Naive thymus-derived CD4-positive, alpha-beta T cell (primary cell): ENCODE measurements at regions not wholly inside any gene's neighbourhood (a gene's known extent, or its start where the extent isn't known, plus 50 kb on each side); places are given as distances from the start of the nearest gene placed in this dataset.

ENCODE experiments used
- ATAC-seq: fragments of 150-1000 bp; cut with Tn5 transposase; 2 replicates; pipeline ENCODE4 v1.10.0; 2021; ENCODE audit warnings: mild to moderate bottlenecking, moderate library complexity
- CTCF ChIA-PET: fragments of 350-600 bp; sonication (Branson Sonifier 250); formaldehyde crosslinking; loops from one replicate; lab custom pipeline; 2021; ENCODE audit warnings: antibody characterized with exemption; lab: Charles Lee
- POLR2A ChIA-PET: fragments of 350-600 bp; sonication (Branson Sonifier 250); formaldehyde crosslinking; loops from one replicate; lab custom pipeline; 2021; ENCODE audit warnings: antibody characterized with exemption, inconsistent platforms; lab: Charles Lee
- DNase-seq, 9 donors: peaks; one replicate each; pipeline versions ENCODE4 v3.0.0 to v3.0.0-alpha.2; 2020 to 2022; ENCODE audit warnings: mixed read lengths in 1 of 9
- H3K27ac ChIP-seq: one replicate; pipeline ENCODE4 v1.7.0; 2013; ENCODE audit warnings: mild to moderate bottlenecking, low read depth, low read length, moderate library complexity
- H3K27me3 ChIP-seq, 2 donors: one replicate each; pipeline ENCODE4 v1.7.0; 2013; ENCODE audit warnings: low read length in 2 of 2, mild to moderate bottlenecking in 2 of 2, moderate library complexity in 2 of 2; ENCODE audit not compliant: control insufficient read depth in 2 of 2, insufficient read depth in 2 of 2
- H3K36me3 ChIP-seq, 3 experiments: 1 replicate in 2 of 3; 2 replicates in 1 of 3; pipeline ENCODE4 v1.7.0; 2013; ENCODE audit warnings: low read length in 3 of 3, mild to moderate bottlenecking in 3 of 3, moderate library complexity in 1 of 3; ENCODE audit not compliant: insufficient read depth in 3 of 3, control insufficient read depth in 2 of 3
- H3K4me1 ChIP-seq, 2 donors: one replicate each; pipeline ENCODE4 v1.7.0; 2013; ENCODE audit warnings: low read length in 2 of 2, mild to moderate bottlenecking in 2 of 2, moderate library complexity in 1 of 2; ENCODE audit not compliant: control insufficient read depth in 2 of 2, insufficient read depth in 2 of 2
- H3K4me3 ChIP-seq: 2 replicates; pipeline ENCODE4 v1.7.0; 2013; ENCODE audit warnings: mild to moderate bottlenecking, low read length
- H3K9me3 ChIP-seq, 3 experiments: 1 replicate in 2 of 3; 2 replicates in 1 of 3; pipeline ENCODE4 v1.7.0; 2013; ENCODE audit warnings: low read length in 3 of 3; ENCODE audit not compliant: control insufficient read depth in 2 of 3
- H3K27ac Mint-ChIP-seq, 9 donors: one replicate each; pipeline ENCODE4 v1.8.0; 2020 to 2022; ENCODE audit warnings: mixed read lengths in 9 of 9, mild to moderate bottlenecking in 8 of 9, moderate library complexity in 5 of 9, inconsistent platforms in 2 of 9
- H3K27me3 Mint-ChIP-seq, 5 donors: one replicate each; pipeline ENCODE4 v1.8.0; 2021 to 2022; ENCODE audit warnings: mixed read lengths in 5 of 5, mild to moderate bottlenecking in 1 of 5
- H3K36me3 Mint-ChIP-seq, 5 donors: one replicate each; pipeline ENCODE4 v1.8.0; 2020 to 2022; ENCODE audit warnings: mixed read lengths in 5 of 5, mild to moderate bottlenecking in 3 of 5, inconsistent platforms in 1 of 5
- H3K4me1 Mint-ChIP-seq, 7 donors: one replicate each; pipeline ENCODE4 v1.8.0; 2020 to 2022; ENCODE audit warnings: mixed read lengths in 7 of 7, mild to moderate bottlenecking in 3 of 7, inconsistent platforms in 1 of 7
- H3K4me3 Mint-ChIP-seq, 10 donors: one replicate each; pipeline ENCODE4 v1.8.0; 2020 to 2022; ENCODE audit warnings: mild to moderate bottlenecking in 10 of 10, mixed read lengths in 10 of 10, moderate library complexity in 6 of 10, inconsistent platforms in 2 of 10
- H3K9me3 Mint-ChIP-seq, 11 donors: one replicate each; pipeline ENCODE4 v1.8.0; 2020 to 2022; ENCODE audit warnings: mixed read lengths in 11 of 11, mild to moderate bottlenecking in 4 of 11, inconsistent platforms in 1 of 11, moderate library complexity in 1 of 11
- intact Hi-C, 2 donors: fragments of 100-400 bp; cut with micrococcal nuclease; formaldehyde crosslinking; loops; one replicate each; pipeline ENCODE4 v1.15.1; 2023

DNA sequence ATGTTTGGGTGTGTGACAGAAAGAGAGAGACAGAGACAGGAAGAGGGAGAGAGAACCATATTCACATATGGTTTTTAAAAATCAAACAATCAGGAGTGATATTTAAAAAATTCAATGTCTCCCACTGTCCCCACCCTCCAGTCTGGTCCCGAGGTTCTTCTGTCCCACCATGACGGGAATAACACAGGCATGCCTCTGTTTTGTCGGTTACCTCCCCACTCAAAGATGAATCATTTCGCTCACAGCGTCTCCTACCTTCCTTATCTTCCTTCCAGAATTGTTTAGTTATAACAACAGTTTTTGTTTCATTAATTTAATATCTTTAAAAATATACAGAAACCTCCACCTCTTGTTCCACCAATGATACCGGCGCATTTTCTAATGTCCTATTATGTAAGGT, 113.0 kb downstream of the KCNF1 start:
- ChIA-PET POLR2A (no interaction called here), CTCF (no interaction called here)
- Histone ChIP-seq H3K4me3 (no peak overlapping the region), H3K9me3 (no peaks in the 10 kb centered on the region), H3K4me1 (no peaks in the 10 kb centered on the region), H3K27ac (no peak overlapping the region), H3K36me3 (no peaks in the 10 kb centered on the region), H3K27me3 (no peaks in the 10 kb centered on the region)
- DNase-seq (no peak), ATAC-seq (no peak)
- intact Hi-C loops, result no loop called here
- no peaks in the 10 kb centered on the region for H3K36me3 Mint-ChIP-seq
- H3K4me3 Mint-ChIP-seq, result no peak overlapping the region
- H3K27me3 Mint-ChIP-seq, result peaks cover 0 to 9% (median 0%) of the 10 kb centered on the region in 5 donors
- H3K4me1 Mint-ChIP-seq, result no peaks in the 10 kb centered on the region
- peaks cover 0 to 5% (median 0%) of the 10 kb centered on the region in 11 donors for H3K9me3 Mint-ChIP-seq
- no peak overlapping the region for H3K27ac Mint-ChIP-seq

DNA sequence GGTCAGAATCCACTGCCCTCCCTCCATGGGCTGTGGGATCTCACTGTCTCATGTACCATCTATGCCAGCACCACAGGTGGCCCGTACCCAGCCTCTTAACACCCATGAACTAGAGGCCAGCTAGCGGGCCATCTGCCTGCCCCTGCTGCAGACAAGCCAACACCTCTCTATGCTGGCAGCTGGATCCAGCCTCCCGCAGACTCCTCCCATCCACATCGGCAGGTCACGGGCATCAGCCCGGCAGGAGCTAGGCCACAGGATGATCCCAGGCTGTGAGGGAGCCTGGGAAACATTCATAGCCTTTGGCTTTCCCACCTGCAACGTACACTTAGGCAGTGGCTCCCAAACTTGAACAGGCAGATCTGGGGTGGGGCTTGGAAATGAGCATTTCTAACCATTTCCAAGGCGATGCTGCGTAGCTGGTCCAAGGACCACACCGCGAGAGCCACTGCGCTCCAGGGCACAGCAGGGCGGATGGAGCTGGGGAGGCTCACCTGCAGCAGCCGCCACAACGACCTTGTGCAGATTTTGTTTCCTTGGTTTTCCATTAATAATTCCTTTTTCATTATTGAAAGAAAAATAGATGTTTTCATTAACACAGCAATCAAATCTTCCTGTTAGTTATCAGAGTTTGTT, 114.7 kb downstream of the KCNF1 start:
- H3K9me3 Mint-ChIP-seq, result peaks cover 0 to 4% (median 0%) of the 10 kb centered on the region in 11 donors
- H3K4me1 Mint-ChIP-seq, result no peaks in the 10 kb centered on the region
- Histone ChIP-seq H3K9me3 (no peaks in the 10 kb centered on the region), H3K4me1 (no peaks in the 10 kb centered on the region), H3K27ac (no peak overlapping the region), H3K36me3 (no peaks in the 10 kb centered on the region), H3K4me3 (no peak overlapping the region), H3K27me3 (no peaks in the 10 kb centered on the region)
- no peak for ATAC-seq
- intact Hi-C loops, result no loop called here
- H3K27me3 Mint-ChIP-seq, result peaks cover 0 to 6% (median 0%) of the 10 kb centered on the region in 5 donors
- ChIA-PET POLR2A (no interaction called here), CTCF (interaction anchor here (0.5 kb wide), 1 partner anchor 58 kb away, joined by 3 read pairs; no protein-coding TSS in a partner anchor)
- no peak overlapping the region for H3K27ac Mint-ChIP-seq
- H3K4me3 Mint-ChIP-seq, result no peak overlapping the region
- no peaks in the 10 kb centered on the region for H3K36me3 Mint-ChIP-seq
- DNase-seq, result no peak

DNA sequence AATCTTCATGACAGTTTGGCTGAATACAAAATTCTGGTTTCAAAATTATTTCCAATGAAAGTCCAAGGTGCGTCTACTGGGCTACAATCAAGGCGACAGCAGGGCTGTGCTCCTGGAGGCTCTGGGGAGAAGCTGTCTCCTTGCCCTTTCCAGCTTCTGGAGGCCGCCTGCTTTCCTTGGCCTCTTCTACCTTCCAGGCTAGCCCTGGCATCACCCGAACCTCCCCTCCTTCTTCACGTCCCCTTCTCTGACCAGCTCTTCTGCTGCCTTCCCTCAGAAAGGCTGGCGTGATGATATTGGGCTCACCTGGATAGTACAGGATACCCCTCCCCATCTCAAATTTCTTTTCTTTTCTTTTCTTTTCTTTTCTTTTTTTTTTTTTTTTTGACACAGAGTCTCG, 115.5 kb downstream of the KCNF1 start:
- no peaks in the 10 kb centered on the region for H3K4me1 ChIP-seq
- DNase-seq, result no peak
- intact Hi-C loops, result no loop called here
- no peaks in the 10 kb centered on the region for H3K36me3 Mint-ChIP-seq
- CTCF ChIA-PET, result no interaction called here
- H3K4me3 ChIP-seq, result no peak overlapping the region
- H3K27me3 Mint-ChIP-seq, result peaks cover 0 to 6% (median 0%) of the 10 kb centered on the region in 5 donors
- no peak for ATAC-seq
- H3K9me3 ChIP-seq, result no peaks in the 10 kb centered on the region
- peaks cover 0 to 2% of the 10 kb centered on the region in 2 donors for H3K27me3 ChIP-seq
- H3K27ac Mint-ChIP-seq, result no peak overlapping the region
- H3K4me3 Mint-ChIP-seq, result no peak overlapping the region
- H3K4me1 Mint-ChIP-seq, result no peaks in the 10 kb centered on the region
- POLR2A ChIA-PET, result no interaction called here
- H3K27ac ChIP-seq, result no peak overlapping the region
- H3K9me3 Mint-ChIP-seq, result peaks cover 0 to 4% (median 0%) of the 10 kb centered on the region in 11 donors
- H3K36me3 ChIP-seq, result no peaks in the 10 kb centered on the region

DNA sequence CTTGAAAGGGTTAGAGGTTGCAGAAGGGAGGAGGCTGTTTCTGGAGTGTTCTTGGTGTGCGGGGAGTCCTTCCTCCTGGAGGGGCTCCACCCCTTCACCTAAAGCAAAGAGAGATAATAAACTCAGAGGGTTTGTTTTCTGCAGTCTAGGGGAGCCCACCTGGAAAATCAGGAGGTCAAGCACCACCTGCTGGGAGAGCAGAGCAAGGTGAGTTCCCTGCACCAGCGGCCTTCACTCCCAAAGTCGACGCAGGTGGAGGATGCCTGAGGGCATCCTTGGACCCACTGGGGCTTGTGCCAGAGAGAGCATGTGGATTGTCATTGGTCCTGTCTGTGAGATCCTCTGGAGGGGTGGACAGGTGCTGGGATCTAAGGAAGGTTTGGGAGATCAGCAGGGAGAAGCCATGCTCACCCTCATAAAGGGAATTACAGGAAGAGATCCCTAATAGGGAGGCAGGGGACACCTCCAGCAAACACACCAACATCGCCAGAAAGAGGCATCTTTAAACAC, 116.7 kb downstream of the KCNF1 start:
- H3K36me3 ChIP-seq, result no peaks in the 10 kb centered on the region

DNA sequence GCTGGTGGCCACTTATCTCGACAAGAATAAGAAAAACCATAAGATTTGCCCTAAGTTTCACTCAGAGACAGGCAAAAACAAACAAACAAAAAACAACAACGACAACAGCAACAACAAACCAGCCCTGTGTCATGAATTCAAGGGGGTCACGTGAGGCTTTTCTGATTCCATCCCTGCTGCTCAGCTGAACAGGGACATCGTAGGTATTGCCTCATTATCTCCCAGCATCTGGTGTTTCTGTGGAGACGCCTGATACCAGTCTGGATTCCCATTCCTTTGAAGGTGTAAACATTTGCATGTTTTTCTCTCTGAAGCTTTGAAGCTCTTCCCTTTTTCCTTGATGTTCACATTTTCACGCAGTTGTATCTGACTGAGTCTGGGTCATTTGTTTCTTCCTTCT, 117.4 kb downstream of the KCNF1 start:
- ChIA-PET CTCF (no interaction called here), POLR2A (no interaction called here)
- Mint-ChIP-seq H3K36me3 (peaks cover 0 to 4% (median 0%) of the 10 kb centered on the region in 5 donors), H3K4me1 (no peaks in the 10 kb centered on the region), H3K4me3 (no peak overlapping the region), H3K9me3 (peaks cover 0 to 16% (median 4%) of the 10 kb centered on the region in 11 donors), H3K27ac (no peak overlapping the region), H3K27me3 (peaks cover 0 to 11% (median 0%) of the 10 kb centered on the region in 5 donors)
- Histone ChIP-seq H3K36me3 (no peaks in the 10 kb centered on the region), H3K4me1 (no peaks in the 10 kb centered on the region), H3K4me3 (no peak overlapping the region), H3K27ac (no peak overlapping the region), H3K9me3 (no peaks in the 10 kb centered on the region), H3K27me3 (peaks cover 0 to 2% of the 10 kb centered on the region in 2 donors)
- no peak for DNase-seq
- intact Hi-C loops, result no loop called here
- no peak for ATAC-seq

More for the DNA sequence above, 116.7 kb downstream of the KCNF1 start:
- H3K27me3 Mint-ChIP-seq, result peaks cover 0 to 10% (median 0%) of the 10 kb centered on the region in 5 donors
- H3K27ac Mint-ChIP-seq, result no peak overlapping the region
- peaks cover 0 to 9% (median 4%) of the 10 kb centered on the region in 11 donors for H3K9me3 Mint-ChIP-seq
- CTCF ChIA-PET, result no interaction called here
- Histone ChIP-seq H3K9me3 (no peaks in the 10 kb centered on the region), H3K27me3 (peaks cover 0 to 2% of the 10 kb centered on the region in 2 donors), H3K27ac (no peak overlapping the region), H3K4me1 (no peaks in the 10 kb centered on the region), H3K4me3 (no peak overlapping the region)
- peaks cover 0 to 4% (median 0%) of the 10 kb centered on the region in 5 donors for H3K36me3 Mint-ChIP-seq
- H3K4me3 Mint-ChIP-seq, result no peak overlapping the region
- POLR2A ChIA-PET, result no interaction called here
- ATAC-seq (no peak), DNase-seq (no peak)
- no peaks in the 10 kb centered on the region for H3K4me1 Mint-ChIP-seq
- intact Hi-C loops, result no loop called here

DNA sequence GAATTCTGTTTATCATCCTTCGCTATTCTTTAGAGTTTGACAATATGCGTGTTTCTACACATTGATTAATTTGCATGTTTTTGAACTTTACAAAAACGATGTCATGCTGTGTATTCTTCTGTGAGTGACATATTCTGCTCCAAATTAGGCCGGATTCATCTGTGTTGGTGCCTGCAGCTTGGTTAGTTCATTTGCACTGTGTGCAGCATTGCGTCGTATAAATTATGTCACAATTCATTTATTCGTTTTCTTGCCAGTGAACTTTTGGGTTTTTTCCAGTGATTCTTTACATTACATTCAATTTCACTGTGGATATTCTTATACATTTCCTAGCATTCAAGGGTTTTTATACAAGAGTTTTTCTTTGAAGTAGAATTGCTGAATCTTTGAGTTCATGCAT, 118.3 kb downstream of the KCNF1 start:
- Mint-ChIP-seq H3K27me3 (peaks cover 0 to 14% (median 0%) of the 10 kb centered on the region in 5 donors), H3K4me3 (no peak overlapping the region), H3K27ac (no peak overlapping the region), H3K9me3 (peaks cover 0 to 22% (median 4%) of the 10 kb centered on the region in 11 donors), H3K36me3 (peaks cover 0 to 4% (median 0%) of the 10 kb centered on the region in 5 donors), H3K4me1 (no peaks in the 10 kb centered on the region)
- ATAC-seq (no peak), DNase-seq (no peak)
- H3K36me3 ChIP-seq, result no peaks in the 10 kb centered on the region
- H3K4me1 ChIP-seq, result no peaks in the 10 kb centered on the region
- H3K9me3 ChIP-seq, result no peaks in the 10 kb centered on the region
- H3K27me3 ChIP-seq, result peaks cover 0 to 2% of the 10 kb centered on the region in 2 donors
- no peak overlapping the region for H3K4me3 ChIP-seq
- no peak overlapping the region for H3K27ac ChIP-seq
- intact Hi-C loops, result no loop called here
- POLR2A ChIA-PET, result no interaction called here
- CTCF ChIA-PET, result no interaction called here

DNA sequence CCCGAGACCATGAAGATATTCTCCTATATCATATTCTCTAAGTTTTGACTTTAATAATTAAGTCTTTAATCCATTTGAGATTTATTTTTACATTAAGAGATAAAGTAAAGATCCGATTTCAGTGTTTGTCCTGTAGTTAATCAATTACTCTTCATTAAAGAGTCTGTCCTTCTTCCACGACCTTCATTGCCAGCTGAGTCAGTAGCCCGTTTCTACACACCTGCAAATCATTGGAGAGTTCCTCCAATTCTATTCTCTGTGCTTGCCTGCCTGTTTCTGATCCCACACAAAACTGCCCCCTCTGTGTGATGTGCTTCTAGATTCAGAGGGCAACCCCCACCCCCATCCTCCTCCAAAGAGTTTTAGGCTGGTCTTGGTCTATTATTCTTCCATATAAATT, 119.2 kb downstream of the KCNF1 start:
- Histone ChIP-seq H3K27ac (no peak overlapping the region), H3K4me1 (no peaks in the 10 kb centered on the region), H3K4me3 (no peak overlapping the region), H3K9me3 (no peaks in the 10 kb centered on the region), H3K27me3 (peaks cover 0 to 2% of the 10 kb centered on the region in 2 donors), H3K36me3 (no peaks in the 10 kb centered on the region)
- H3K9me3 Mint-ChIP-seq, result peaks cover 0 to 31% (median 8%) of the 10 kb centered on the region in 11 donors
- H3K4me3 Mint-ChIP-seq, result no peak overlapping the region
- ChIA-PET POLR2A (no interaction called here), CTCF (no interaction called here)
- H3K27ac Mint-ChIP-seq, result no peak overlapping the region
- H3K36me3 Mint-ChIP-seq, result peaks cover 0 to 4% (median 0%) of the 10 kb centered on the region in 5 donors
- H3K27me3 Mint-ChIP-seq, result peaks cover 1 to 17% (median 6%) of the 10 kb centered on the region in 5 donors
- ATAC-seq (no peak), DNase-seq (no peak)
- no peaks in the 10 kb centered on the region for H3K4me1 Mint-ChIP-seq
- intact Hi-C loops, result no loop called here
